ENCODE measurements at regions not wholly inside any gene's neighbourhood (a gene's known extent, or its start where the extent isn't known, plus 50 kb on each side); places are given as distances from the start of the nearest gene placed in this dataset.

DNA sequence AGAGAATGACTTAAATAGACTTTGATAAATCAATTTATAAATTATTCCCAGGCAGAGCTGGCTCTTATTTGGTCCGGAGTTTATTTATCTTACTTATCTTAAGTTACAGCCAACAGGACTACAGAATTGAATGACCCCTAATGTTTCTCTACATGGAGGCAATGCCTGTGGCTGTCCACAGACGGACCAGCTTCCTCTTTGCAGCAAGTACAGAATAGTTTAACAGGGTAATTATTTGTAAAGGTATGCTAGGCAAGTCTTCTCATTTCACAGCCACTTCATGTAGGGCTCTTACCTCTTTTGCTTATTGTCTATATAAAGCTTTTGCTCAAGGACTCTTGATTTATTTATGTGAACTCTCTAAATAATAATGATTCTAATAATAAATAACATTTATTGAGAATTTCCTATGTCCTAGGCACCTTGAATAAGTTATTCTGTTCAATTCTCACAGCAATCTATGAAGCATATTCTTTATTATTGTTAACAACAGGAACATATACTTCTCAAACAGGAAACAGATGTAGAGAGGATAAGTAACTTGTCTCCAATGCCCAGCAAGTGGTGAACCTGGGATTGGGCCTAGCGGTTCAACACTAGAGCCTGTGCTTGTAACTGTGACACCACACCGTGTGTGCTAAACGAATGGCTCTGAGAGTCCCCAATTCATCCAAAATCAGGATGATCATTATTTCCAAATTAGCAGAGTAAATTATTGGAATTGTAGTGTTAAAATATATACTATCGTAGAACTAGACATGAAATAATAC lies 58.8 kb upstream of the NXPH2 start:
- Mint-ChIP-seq H3K36me3 (ENCODE audit: insufficient read depth) (no peaks in the 10 kb centered on the region), H3K27me3 (no peaks in the 10 kb centered on the region), H3K9me3 (ENCODE audit: low read depth) (peaks cover 4% of the 10 kb centered on the region), H3K4me3 (ENCODE audit: low read depth) (no peak overlapping the region), H3K27ac (no peak overlapping the region), H3K4me1 (ENCODE audit: low read depth) (no peaks in the 10 kb centered on the region)
- DNase-seq (ENCODE audit: low spot score, unreplicated experiment), result no peak
- no peak for TF ChIP-seq CTCF (IDR thresholded peaks at IDR 0.05; ENCODE audit: unreplicated experiment)

DNA sequence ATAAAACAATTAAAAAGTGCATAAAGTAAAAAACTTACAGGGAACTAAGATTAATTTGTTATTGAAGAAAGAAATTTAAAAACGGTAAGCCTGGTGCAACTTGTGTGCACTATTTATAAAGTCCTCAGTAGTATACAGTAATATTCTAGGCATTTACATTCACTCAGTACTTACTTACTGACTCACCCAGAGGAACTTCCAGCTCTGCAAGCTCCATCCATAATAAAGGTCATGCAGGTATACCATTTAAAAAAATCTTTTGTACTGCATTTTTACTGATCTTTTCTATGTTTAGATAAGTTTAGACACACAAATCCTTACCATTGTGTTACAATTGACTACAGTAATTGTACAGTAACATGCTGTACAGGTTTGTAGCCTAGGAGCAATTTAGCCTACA lies 51.5 kb upstream of the NXPH2 start:
- TF ChIP-seq CTCF (IDR thresholded peaks at IDR 0.05; ENCODE audit: unreplicated experiment), result no peak
- Mint-ChIP-seq H3K9me3 (ENCODE audit: low read depth) (no peaks in the 10 kb centered on the region), H3K27me3 (no peaks in the 10 kb centered on the region), H3K4me3 (ENCODE audit: low read depth) (no peak overlapping the region), H3K4me1 (ENCODE audit: low read depth) (peaks cover 3% of the 10 kb centered on the region), H3K36me3 (ENCODE audit: insufficient read depth) (no peaks in the 10 kb centered on the region), H3K27ac (no peak overlapping the region)
- DNase-seq (ENCODE audit: low spot score, unreplicated experiment), result no peak

DNA sequence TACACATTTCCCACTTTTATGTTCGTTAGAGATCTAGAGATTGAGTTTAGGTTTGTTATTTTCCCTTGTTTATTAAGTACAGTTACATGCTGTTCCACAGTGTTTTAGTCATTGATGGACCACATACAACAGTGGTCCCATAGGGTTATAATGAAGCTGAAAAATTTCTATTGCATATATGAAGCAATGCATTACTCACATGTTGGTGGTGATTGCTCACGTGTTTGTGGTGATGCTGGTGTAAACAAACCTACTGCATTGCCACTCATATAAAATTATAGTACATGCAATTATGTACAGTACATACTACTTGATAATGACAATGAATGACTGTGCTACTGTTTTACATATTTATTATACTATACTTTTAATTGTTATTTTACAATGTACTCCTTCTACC lies 51.0 kb upstream of the NXPH2 start:
- Mint-ChIP-seq H3K27me3 (no peaks in the 10 kb centered on the region), H3K4me3 (ENCODE audit: low read depth) (no peak overlapping the region), H3K27ac (no peak overlapping the region), H3K9me3 (ENCODE audit: low read depth) (no peaks in the 10 kb centered on the region), H3K4me1 (ENCODE audit: low read depth) (peaks cover 3% of the 10 kb centered on the region), H3K36me3 (ENCODE audit: insufficient read depth) (no peaks in the 10 kb centered on the region)
- DNase-seq (ENCODE audit: low spot score, unreplicated experiment), result no peak
- no peak for TF ChIP-seq CTCF (IDR thresholded peaks at IDR 0.05; ENCODE audit: unreplicated experiment)

GRCh38 chr2:138830547-138830946 lies 50.4 kb upstream of the NXPH2 start:
- H3K27ac Mint-ChIP-seq, result no peak overlapping the region
- TF ChIP-seq CTCF (IDR thresholded peaks at IDR 0.05; ENCODE audit: unreplicated experiment), result no peak
- H3K4me3 Mint-ChIP-seq (ENCODE audit: low read depth), result no peak overlapping the region
- DNase-seq (ENCODE audit: low spot score, unreplicated experiment), result no peak
- peaks cover 3% of the 10 kb centered on the region for H3K4me1 Mint-ChIP-seq (ENCODE audit: low read depth)
- H3K9me3 Mint-ChIP-seq (ENCODE audit: low read depth), result no peaks in the 10 kb centered on the region
- H3K36me3 Mint-ChIP-seq (ENCODE audit: insufficient read depth), result no peaks in the 10 kb centered on the region
- H3K27me3 Mint-ChIP-seq, result no peaks in the 10 kb centered on the region
